ENCODE measurements at regions not wholly inside any gene's neighbourhood (a gene's known extent, or its start where the extent isn't known, plus 50 kb on each side); places are given as distances from the start of the nearest gene placed in this dataset.
A peak's percentile ranks its signal among the peaks of the same experiment; 100 is the strongest.
"Not testable (repeated sequence)": the region's sequence is repeated elsewhere in the genome, so short reads cannot be mapped to it uniquely, and the experiment has no call there.

DNA sequence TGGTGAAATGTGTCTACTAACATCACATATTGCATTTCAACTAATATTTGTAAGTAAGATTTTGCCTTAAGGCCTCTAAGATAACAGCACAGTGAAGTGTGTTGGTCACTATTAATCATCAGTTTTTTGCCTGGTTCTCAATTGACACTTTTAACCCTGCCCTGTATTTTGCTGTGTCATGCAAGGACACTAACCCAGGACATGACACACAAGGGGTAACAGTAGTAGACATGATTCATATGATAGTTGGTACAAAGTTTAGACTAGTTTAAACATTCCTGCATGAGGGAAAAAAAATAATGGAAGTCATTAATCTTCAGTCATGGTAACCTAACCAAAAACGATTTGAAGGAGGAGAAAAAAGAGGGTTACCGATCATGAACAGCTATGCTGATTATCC lies 207.0 kb downstream of the DEPDC1B start (continued):
- TF ChIP-seq, protein P1, sequence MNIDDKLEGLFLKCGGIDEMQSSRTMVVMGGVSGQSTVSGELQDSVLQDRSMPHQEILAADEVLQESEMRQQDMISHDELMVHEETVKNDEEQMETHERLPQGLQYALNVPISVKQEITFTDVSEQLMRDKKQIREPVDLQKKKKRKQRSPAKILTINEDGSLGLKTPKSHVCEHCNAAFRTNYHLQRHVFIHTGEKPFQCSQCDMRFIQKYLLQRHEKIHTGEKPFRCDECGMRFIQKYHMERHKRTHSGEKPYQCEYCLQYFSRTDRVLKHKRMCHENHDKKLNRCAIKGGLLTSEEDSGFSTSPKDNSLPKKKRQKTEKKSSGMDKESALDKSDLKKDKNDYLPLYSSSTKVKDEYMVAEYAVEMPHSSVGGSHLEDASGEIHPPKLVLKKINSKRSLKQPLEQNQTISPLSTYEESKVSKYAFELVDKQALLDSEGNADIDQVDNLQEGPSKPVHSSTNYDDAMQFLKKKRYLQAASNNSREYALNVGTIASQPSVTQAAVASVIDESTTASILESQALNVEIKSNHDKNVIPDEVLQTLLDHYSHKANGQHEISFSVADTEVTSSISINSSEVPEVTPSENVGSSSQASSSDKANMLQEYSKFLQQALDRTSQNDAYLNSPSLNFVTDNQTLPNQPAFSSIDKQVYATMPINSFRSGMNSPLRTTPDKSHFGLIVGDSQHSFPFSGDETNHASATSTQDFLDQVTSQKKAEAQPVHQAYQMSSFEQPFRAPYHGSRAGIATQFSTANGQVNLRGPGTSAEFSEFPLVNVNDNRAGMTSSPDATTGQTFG (tag by site-specific recombination; IDR thresholded peaks at IDR 0.05; ENCODE audit: borderline replicate concordance), result no peak
- TF ChIP-seq ZNF350 (tag by site-specific recombination; IDR thresholded peaks at IDR 0.05) (no peak), ZNF837 (tag by site-specific recombination; IDR thresholded peaks at IDR 0.05) (no peak), ZNF513 (tag by site-specific recombination; IDR thresholded peaks at IDR 0.05) (no peak), YY1 (tag by site-specific recombination; IDR thresholded peaks at IDR 0.05) (no peak), ZNF10 (tag by site-specific recombination; IDR thresholded peaks at IDR 0.05) (no peak), ZNF670 (tag by site-specific recombination; IDR thresholded peaks at IDR 0.05; ENCODE audit: low read depth) (no peak), SALL2 (tag by site-specific recombination; IDR thresholded peaks at IDR 0.05; ENCODE audit: borderline replicate concordance) (no peak), ZNF510 (tag by site-specific recombination; IDR thresholded peaks at IDR 0.05; ENCODE audit: insufficient replicate concordance) (no peak)
- TF ChIP-seq, protein P2, sequence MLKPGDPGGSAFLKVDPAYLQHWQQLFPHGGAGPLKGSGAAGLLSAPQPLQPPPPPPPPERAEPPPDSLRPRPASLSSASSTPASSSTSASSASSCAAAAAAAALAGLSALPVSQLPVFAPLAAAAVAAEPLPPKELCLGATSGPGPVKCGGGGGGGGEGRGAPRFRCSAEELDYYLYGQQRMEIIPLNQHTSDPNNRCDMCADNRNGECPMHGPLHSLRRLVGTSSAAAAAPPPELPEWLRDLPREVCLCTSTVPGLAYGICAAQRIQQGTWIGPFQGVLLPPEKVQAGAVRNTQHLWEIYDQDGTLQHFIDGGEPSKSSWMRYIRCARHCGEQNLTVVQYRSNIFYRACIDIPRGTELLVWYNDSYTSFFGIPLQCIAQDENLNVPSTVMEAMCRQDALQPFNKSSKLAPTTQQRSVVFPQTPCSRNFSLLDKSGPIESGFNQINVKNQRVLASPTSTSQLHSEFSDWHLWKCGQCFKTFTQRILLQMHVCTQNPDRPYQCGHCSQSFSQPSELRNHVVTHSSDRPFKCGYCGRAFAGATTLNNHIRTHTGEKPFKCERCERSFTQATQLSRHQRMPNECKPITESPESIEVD (tag by site-specific recombination; IDR thresholded peaks at IDR 0.05), result no peak

DNA sequence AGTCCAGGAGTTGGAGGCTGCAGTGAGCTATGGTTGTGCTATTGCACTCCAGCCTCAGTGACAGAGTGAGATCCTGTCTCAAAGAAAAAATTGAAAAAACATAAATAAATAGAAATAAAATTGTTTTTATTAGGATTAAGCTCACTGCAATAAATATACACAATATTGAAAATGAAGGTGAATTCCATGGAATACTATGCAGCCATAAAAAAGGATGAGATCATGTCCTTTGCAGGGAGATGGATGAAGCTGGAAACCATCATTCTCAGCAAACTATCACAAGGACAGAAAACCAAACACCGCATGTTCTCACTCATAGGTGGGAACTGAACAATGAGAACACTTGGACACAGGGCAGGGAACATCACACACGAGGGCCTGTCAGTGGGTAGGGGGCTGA lies 207.6 kb downstream of the DEPDC1B start:
- POLR2A ChIA-PET; CTCF ChIA-PET; H3K4me1 ChIP-seq (ENCODE audit: control insufficient read depth, insufficient read depth, low read length): not testable (repeated sequence)

DNA sequence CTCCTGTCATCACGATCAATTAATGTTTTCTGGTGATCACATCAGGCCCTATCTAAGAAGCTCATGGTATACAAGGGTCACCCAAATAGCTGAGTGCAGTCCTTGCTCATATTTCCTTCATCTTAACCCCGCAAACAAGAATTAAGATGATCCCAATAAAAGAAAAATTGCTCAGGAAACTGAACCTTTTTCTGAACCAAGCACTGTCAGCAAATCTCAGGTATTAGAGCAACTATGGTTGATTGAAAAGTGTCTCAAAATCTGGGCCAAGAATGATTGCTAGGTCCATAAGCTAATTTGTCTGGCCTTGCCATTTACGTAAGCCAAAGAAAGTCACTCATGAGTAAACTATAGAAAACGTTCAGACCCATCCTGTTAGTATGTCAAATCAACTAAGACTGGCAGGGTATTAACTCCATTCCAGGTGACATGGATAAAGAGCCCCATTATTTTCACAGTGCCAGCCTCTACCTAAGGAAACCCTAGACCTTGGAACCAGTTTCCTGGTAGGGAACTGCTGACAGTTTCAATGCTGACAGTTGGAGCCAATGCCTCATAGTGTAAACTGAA lies 209.3 kb downstream of the DEPDC1B start:
- ChIA-PET CTCF (no interaction called here), POLR2A (no interaction called here)
- Histone ChIP-seq H3K27ac (ENCODE audit: extremely low read depth, low read depth, low read length) (no peak overlapping the region), H3K9me3 (ENCODE audit: control insufficient read depth, insufficient read depth, low read depth, low read length) (no peaks in the 10 kb centered on the region), H3K36me3 (ENCODE audit: control insufficient read depth in 2 of 2, insufficient read depth in 1 of 2, low read length in 2 of 2) (no peaks in the 10 kb centered on the region), H3K4me3 (ENCODE audit: low read depth, low read length) (no peak overlapping the region), H3K4me1 (ENCODE audit: control insufficient read depth, insufficient read depth, low read length) (no peaks in the 10 kb centered on the region; the same call in 1 of the 2 replicates)
- TF ChIP-seq ZNF10 (tag by site-specific recombination; IDR thresholded peaks at IDR 0.05) (no peak), ZNF221 (tag by site-specific recombination; IDR thresholded peaks at IDR 0.05; ENCODE audit: borderline replicate concordance) (no peak), ZNF223 (tag by site-specific recombination; IDR thresholded peaks at IDR 0.05) (no peak), MEIS1 (CRISPR knock-in tag; IDR thresholded peaks at IDR 0.05; ENCODE audit: borderline replicate concordance) (no peak), ZNF513 (tag by site-specific recombination; IDR thresholded peaks at IDR 0.05) (no peak), ZNF302 (tag by site-specific recombination; IDR thresholded peaks at IDR 0.05; ENCODE audit: low read depth) (no peak), ZNF548 (tag by site-specific recombination; IDR thresholded peaks at IDR 0.05) (no peak), ZNF146 (tag by site-specific recombination; IDR thresholded peaks at IDR 0.05) (no peak), ZBTB1 (tag by site-specific recombination; IDR thresholded peaks at IDR 0.05) (no peak), ZNF658 (tag by site-specific recombination; IDR thresholded peaks at IDR 0.05) (no peak)
- TF ChIP-seq, protein P3, sequence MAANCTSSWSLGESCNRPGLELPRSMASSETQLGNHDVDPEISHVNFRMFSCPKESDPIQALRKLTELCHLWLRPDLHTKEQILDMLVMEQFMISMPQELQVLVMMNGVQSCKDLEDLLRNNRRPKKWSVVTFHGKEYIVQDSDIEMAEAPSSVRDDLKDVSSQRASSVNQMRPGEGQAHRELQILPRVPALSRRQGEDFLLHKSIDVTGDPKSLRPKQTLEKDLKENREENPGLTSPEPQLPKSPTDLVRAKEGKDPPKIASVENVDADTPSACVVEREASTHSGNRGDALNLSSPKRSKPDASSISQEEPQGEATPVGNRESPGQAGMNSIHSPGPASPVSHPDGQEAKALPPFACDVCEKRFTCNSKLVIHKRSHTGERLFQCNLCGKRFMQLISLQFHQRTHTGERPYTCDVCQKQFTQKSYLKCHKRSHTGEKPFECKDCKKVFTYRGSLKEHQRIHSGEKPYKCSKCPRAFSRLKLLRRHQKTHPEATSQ (tag by site-specific recombination; IDR thresholded peaks at IDR 0.05), result no peak

More for the DNA sequence above, 207.6 kb downstream of the DEPDC1B start:
- H3K27ac ChIP-seq (ENCODE audit: extremely low read depth, low read depth, low read length); H3K4me3 ChIP-seq (ENCODE audit: low read depth, low read length); H3K36me3 ChIP-seq (ENCODE audit: control insufficient read depth in 2 of 2, insufficient read depth in 1 of 2, low read length in 2 of 2); H3K9me3 ChIP-seq (ENCODE audit: control insufficient read depth, insufficient read depth, low read depth, low read length): not testable (repeated sequence)
- TF ChIP-seq ZNF146 (tag by site-specific recombination; IDR thresholded peaks at IDR 0.05), result peak; percentile 60
